Stimulated activated CD4-positive, alpha-beta T cell treated with anti-CD3 and anti-CD28 coated beads, Interleukin-1b, Interleukin-23, amount 100 ng/mL, for 48 hours (primary cell): ENCODE measurements at regions not wholly inside any gene's neighbourhood (a gene's known extent, or its start where the extent isn't known, plus 50 kb on each side); places are given as distances from the start of the nearest gene placed in this dataset.

ENCODE experiments used
- DNase-seq: peaks from one replicate; pipeline ENCODE4 v3.0.0-alpha.2; 2020

GRCh38 chr9:115210699-115211098 is 92.7 kb upstream of the TNC start:
- no peak for DNase-seq

- DNase-seq: no peak
These were observed 93.6 kb upstream of the TNC start for GRCh38 chr9:115211413-115212124.

- no peak for DNase-seq
These were observed 94.2 kb upstream of the TNC start for GRCh38 chr9:115212125-115212605.

GRCh38 chr9:115212832-115213231 is 94.9 kb upstream of the TNC start:
- no peak for DNase-seq

- DNase-seq: no peak
These were observed 95.9 kb upstream of the TNC start for GRCh38 chr9:115213818-115214334.

- no peak for DNase-seq
These were observed 98.9 kb upstream of the TNC start for GRCh38 chr9:115216873-115217272.

- no peak for DNase-seq
These were observed 102.5 kb upstream of the TNC start for GRCh38 chr9:115220319-115221005.

- no peak for DNase-seq
These were observed 105.5 kb upstream of the TNC start for GRCh38 chr9:115223471-115223870.

GRCh38 chr9:115225459-115226116 is 107.6 kb upstream of the TNC start:
- no peak for DNase-seq

GRCh38 chr9:115226152-115226551 is 108.2 kb upstream of the TNC start:
- DNase-seq: no peak

- DNase-seq: no peak
These were observed 111.5 kb upstream of the TNC start for GRCh38 chr9:115229496-115229895.

- no peak for DNase-seq
These were observed 113.1 kb upstream of the TNC start for GRCh38 chr9:115230924-115231515.

GRCh38 chr9:115232181-115232774 is 114.3 kb upstream of the TNC start:
- DNase-seq: no peak

GRCh38 chr9:115234094-115234493 is 116.1 kb upstream of the TNC start:
- no peak for DNase-seq

- DNase-seq: no peak
These were observed 117.3 kb upstream of the TNC start for GRCh38 chr9:115235221-115235620.

GRCh38 chr9:115237385-115237998 is 119.5 kb upstream of the TNC start:
- no peak for DNase-seq

- DNase-seq: no peak
These were observed 122.7 kb upstream of the TNC start for GRCh38 chr9:115240676-115241075.

- no peak for DNase-seq
These were observed 123.7 kb upstream of the TNC start for GRCh38 chr9:115241641-115242040.

- DNase-seq: no peak
These were observed 131.5 kb upstream of the TNC start for GRCh38 chr9:115249488-115249887.

- DNase-seq: no peak
These were observed 132.7 kb upstream of the TNC start for GRCh38 chr9:115250621-115251032.

GRCh38 chr9:115254287-115255180 is 136.6 kb upstream of the TNC start:
- DNase-seq: no peak
